Sigmoid colon (tissue), 4 donors: ENCODE measurements at regions not wholly inside any gene's neighbourhood (a gene's known extent, or its start where the extent isn't known, plus 50 kb on each side); places are given as distances from the start of the nearest gene placed in this dataset.

Experiments
- CTCF ChIP-seq, 4 experiments: fragments of 450-650 bp in 3 of 4; fragments of 200-600 bp in 1 of 4; IDR thresholded peaks; one replicate each; pipeline ENCODE4 v1.5.1; 2016 to 2019; ENCODE audit warnings: antibody characterized with exemption in 4 of 4, mild to moderate bottlenecking in 3 of 4, moderate library complexity in 2 of 4
- POLR2AphosphoS5 ChIP-seq, 4 donors: sonication (generic); formaldehyde crosslinking; IDR thresholded peaks; one replicate each; pipeline ENCODE4 v1.6.1; 2017; ENCODE audit warnings: antibody characterized with exemption in 4 of 4

- TF ChIP-seq CTCF (IDR thresholded peaks at IDR 0.05) (no peak), POLR2AphosphoS5 (IDR thresholded peaks at IDR 0.05) (no peak)
These were observed 105.4 kb upstream of the ANK2 start for GRCh38 chr4:112944006-112944405.
